Activated naive CD4-positive, alpha-beta T cell treated with anti-CD3 and anti-CD28 coated beads for 36 hours (primary cell): ENCODE measurements at regions not wholly inside any gene's neighbourhood (a gene's known extent, or its start where the extent isn't known, plus 50 kb on each side); places are given as distances from the start of the nearest gene placed in this dataset.
A peak's percentile ranks its signal among the peaks of the same experiment; 100 is the strongest.

Experiments used
- CTCF ChIA-PET: fragments of 350-600 bp; sonication (Branson Sonifier 250); formaldehyde crosslinking; loops from one replicate; lab custom pipeline; 2021; ENCODE audit warnings: antibody characterized with exemption; lab: Charles Lee
- DNase-seq: peaks from one replicate; pipeline ENCODE4 v3.0.0-alpha.2; 2020
- H3K27ac Mint-ChIP-seq: one replicate; pipeline ENCODE4 v1.8.0; 2021; ENCODE audit warnings: mild to moderate bottlenecking, mixed read lengths
- H3K27me3 Mint-ChIP-seq: one replicate; pipeline ENCODE4 v1.8.0; 2021; ENCODE audit warnings: low read depth, mixed read lengths
- H3K36me3 Mint-ChIP-seq: one replicate; pipeline ENCODE4 v1.8.0; 2021; ENCODE audit warnings: low read depth, mixed read lengths
- H3K4me1 Mint-ChIP-seq: one replicate; pipeline ENCODE4 v1.8.0; 2021; ENCODE audit warnings: low read depth, mixed read lengths
- H3K4me3 Mint-ChIP-seq: one replicate; pipeline ENCODE4 v1.8.0; 2021; ENCODE audit warnings: mild to moderate bottlenecking, moderate library complexity, mixed read lengths
- H3K9me3 Mint-ChIP-seq: one replicate; pipeline ENCODE4 v1.8.0; 2021; ENCODE audit warnings: mixed read lengths
- intact Hi-C: fragments of 100-400 bp; cut with micrococcal nuclease; formaldehyde crosslinking; loops from one replicate; pipeline ENCODE4 v1.15.1; 2023

DNA sequence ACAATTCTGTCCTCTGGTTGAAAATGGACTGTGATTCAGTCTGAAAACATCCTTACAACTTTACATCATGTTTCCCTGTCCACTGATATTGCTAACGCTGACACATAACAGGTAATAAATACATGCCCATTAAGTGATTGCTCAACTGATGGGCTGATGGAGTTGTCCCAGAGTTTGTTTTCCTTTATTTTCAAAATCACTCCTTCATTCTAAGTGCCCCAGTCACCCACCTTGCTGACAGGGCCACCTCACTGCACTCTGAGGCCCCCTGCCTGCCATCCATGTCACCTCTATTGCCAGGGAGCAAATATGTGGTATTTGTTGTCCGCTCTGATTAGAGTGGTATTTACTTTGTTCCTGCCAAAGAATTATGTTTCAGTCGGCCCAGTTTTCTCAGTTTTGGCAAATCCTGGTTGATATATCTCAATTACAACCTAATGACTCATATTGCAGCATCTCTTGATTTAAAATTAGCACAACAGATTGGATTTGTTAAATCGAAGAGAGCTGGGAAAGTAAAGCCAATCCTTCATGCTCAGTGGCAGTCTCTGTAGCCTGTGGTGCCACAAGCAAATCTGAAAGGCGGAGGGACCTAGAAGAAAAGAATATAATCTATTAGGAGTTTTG, 105.1 kb downstream of the RDH14 start:
- H3K27ac Mint-ChIP-seq, result no peak overlapping the region

DNA sequence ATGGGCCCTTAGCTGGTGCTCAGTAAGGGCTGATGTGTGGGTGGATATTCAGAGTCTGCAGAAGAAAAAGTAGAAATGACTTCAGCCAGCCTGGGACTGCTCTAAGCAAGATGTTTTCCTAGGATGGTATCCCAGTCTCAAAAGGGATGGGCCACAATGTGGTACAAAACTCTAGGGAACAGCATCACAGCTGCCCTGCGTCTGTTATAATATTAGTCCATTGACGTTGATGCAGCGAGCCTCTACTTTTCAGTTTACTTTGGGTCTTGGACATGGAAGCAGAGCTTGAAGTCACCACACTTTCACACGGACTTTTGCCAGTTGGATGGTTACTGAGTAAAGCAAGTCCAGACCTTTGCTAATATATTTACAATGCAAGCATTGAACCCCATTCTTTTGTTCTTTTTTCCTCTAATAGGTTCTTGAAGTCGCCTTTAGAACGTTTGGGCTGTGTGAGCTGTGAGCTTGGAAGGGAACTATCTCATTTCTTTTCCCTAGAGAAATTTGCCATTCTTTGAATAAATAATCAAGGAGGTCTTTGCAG, 105.7 kb downstream of the RDH14 start:
- peaks cover 16% of the 10 kb centered on the region for H3K27me3 Mint-ChIP-seq
- no peak for DNase-seq
- no peak overlapping the region for H3K4me3 Mint-ChIP-seq
- H3K36me3 Mint-ChIP-seq, result no peaks in the 10 kb centered on the region
- H3K9me3 Mint-ChIP-seq, result peaks cover 7% of the 10 kb centered on the region
- CTCF ChIA-PET, result no interaction called here
- H3K4me1 Mint-ChIP-seq, result no peaks in the 10 kb centered on the region
- intact Hi-C loops, result no loop called here
- no peak overlapping the region for H3K27ac Mint-ChIP-seq

More for the DNA sequence above, 105.1 kb downstream of the RDH14 start:
- no peaks in the 10 kb centered on the region for H3K36me3 Mint-ChIP-seq
- no peak overlapping the region for H3K4me3 Mint-ChIP-seq
- no peaks in the 10 kb centered on the region for H3K4me1 Mint-ChIP-seq
- H3K9me3 Mint-ChIP-seq, result peaks cover 7% of the 10 kb centered on the region
- DNase-seq, result no peak
- H3K27me3 Mint-ChIP-seq, result peaks cover 17% of the 10 kb centered on the region
- intact Hi-C loops, result no loop called here
- CTCF ChIA-PET, result interaction anchor here (1.0 kb wide), 1 partner anchor 19 kb away, joined by 3 read pairs; no protein-coding TSS in a partner anchor

DNA sequence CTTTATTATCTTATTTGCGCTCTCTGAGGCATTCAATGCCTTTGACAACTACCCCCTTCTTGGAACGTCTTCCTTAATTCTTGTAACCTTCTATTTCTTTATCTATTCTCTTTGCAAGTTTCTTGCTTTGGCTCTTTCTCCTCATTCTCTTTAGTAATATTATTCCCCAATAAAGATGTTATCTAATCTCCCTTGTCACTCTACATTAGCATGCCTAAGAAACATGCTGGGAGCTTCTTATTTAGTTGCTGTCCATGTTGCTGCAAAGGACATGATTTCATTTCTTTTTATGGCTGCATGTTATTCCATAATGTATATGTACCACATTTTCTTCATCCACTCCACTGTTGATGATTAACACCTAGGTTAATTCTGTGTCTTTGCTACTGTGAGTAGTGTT, 113.7 kb downstream of the RDH14 start:
- no peak overlapping the region for H3K27ac Mint-ChIP-seq
- peaks cover 19% of the 10 kb centered on the region for H3K27me3 Mint-ChIP-seq
- H3K4me1 Mint-ChIP-seq, result no peaks in the 10 kb centered on the region
- no peak for DNase-seq
- no peak overlapping the region for H3K4me3 Mint-ChIP-seq
- intact Hi-C loops, result no loop called here
- CTCF ChIA-PET, result no interaction called here
- H3K9me3 Mint-ChIP-seq, result no peaks in the 10 kb centered on the region
- H3K36me3 Mint-ChIP-seq, result no peaks in the 10 kb centered on the region

DNA sequence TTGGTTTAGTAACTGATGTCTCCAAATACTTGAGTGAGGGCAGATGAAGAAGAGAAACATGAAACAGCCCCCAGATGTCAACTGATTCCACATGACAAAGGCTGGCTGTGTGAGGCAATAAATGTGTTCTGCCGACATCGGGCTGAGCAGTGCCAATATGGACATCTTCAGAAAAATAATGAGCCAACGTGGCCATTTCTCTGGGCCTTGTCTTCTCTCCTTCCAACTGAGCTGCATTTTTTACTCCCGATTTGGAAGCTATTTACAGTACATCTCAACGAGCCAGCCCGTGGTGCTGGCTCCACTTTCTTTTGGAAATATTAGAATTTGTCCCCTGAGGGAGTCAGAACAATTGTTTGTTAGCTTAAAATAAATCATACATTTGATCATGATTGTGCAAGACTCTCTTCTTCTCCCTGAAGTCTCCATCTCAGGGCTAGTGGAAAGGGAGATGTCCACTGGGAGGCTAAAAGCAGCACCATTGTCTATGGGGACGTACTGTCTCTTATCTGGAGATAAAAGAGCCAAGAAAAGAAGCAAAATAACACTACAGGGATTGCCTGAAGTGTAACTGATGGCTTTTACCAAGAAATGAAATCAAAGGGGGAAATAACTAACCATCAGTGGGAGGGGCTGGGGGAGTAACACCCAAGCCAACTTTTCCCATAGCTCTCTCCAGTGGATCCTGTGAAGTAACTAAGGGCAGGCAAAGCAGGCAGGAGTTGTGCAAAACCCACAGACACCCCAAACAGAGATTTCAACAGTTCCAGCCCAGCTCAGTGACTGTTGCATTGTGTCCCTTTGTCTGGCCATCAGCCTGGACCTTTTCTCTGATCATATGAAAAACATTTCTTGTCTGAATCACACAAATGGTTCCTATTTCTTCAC, 114.8 kb downstream of the RDH14 start:
- peaks cover 23% of the 10 kb centered on the region for H3K27me3 Mint-ChIP-seq
- no peaks in the 10 kb centered on the region for H3K4me1 Mint-ChIP-seq
- intact Hi-C loops, result no loop called here
- no peak overlapping the region for H3K27ac Mint-ChIP-seq
- no peak overlapping the region for H3K4me3 Mint-ChIP-seq
- CTCF ChIA-PET, result no interaction called here
- no peak for DNase-seq
- H3K36me3 Mint-ChIP-seq, result no peaks in the 10 kb centered on the region
- no peaks in the 10 kb centered on the region for H3K9me3 Mint-ChIP-seq

DNA sequence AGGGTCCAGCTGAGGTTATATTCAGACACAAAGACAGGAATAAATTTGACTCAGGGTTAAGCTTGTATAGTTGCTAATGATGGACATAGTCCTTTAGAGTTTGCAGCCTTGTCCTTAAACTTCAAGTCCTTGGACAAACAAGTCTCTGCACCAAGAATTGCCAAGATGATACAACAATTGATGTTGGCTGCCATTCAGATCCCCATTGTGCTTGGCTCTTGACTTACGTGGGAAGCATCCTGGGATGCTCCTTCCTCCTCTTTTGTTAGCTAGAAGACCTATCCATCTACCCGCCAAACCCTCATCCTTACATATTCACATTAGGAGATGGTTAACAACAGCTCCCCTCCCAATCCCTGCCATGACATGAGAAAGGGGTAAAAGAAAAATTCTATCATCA, 115.6 kb downstream of the RDH14 start:
- H3K36me3 Mint-ChIP-seq, result no peaks in the 10 kb centered on the region
- peaks cover 21% of the 10 kb centered on the region for H3K27me3 Mint-ChIP-seq
- DNase-seq, result no peak
- H3K4me1 Mint-ChIP-seq, result no peaks in the 10 kb centered on the region
- H3K27ac Mint-ChIP-seq, result no peak overlapping the region
- intact Hi-C loops, result no loop called here
- no peaks in the 10 kb centered on the region for H3K9me3 Mint-ChIP-seq
- H3K4me3 Mint-ChIP-seq, result no peak overlapping the region
- CTCF ChIA-PET, result no interaction called here

DNA sequence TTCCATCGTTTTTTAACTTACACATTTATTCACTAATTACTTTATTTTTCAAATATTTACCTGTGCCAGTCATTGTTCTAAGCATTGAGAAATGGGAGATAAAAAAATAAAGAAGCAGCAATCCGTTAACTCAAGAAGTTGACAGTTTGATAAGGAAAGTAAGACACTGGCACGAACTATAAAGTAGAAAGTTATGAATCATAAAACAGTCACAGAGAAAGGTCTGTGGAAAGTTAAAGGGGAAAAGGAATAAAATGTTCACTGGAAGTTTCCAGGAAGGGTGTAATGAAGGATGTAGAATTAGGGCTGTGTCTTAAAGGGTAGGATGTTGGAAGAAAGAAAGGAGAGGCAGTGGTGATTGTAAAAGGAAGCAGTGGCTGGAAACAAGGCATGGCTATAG, 118.9 kb downstream of the RDH14 start:
- no peak for DNase-seq
- Mint-ChIP-seq H3K27ac (no peak overlapping the region), H3K4me3 (no peak overlapping the region), H3K36me3 (no peaks in the 10 kb centered on the region), H3K4me1 (no peaks in the 10 kb centered on the region), H3K9me3 (no peaks in the 10 kb centered on the region), H3K27me3 (peaks cover 21% of the 10 kb centered on the region)
- CTCF ChIA-PET, result interaction anchor here (0.6 kb wide), 1 partner anchor 1574 kb away, joined by 3 read pairs; no protein-coding TSS in a partner anchor
- intact Hi-C loops, result no loop called here

DNA sequence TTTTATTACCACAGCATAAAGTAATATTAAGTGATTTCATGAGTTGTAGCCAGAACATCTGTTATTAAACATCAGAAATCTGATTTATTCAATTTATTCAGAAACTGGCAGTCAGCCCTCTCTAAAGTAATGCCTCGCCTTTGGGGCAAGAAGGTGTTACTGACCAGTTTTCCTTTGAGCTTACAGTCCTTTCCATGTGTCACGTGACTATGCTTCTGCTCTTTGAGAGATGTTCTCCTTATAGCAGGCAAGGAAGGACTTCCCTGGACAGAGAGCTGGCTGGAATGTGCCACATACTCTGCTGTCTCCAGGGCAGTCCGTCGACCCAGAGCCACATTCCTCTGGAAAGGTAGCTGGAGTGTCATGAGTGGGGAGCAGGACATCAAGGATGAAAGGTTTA, 119.7 kb downstream of the RDH14 start:
- DNase-seq, result no peak
- CTCF ChIA-PET, result no interaction called here
- no peaks in the 10 kb centered on the region for H3K4me1 Mint-ChIP-seq
- H3K4me3 Mint-ChIP-seq, result no peak overlapping the region
- H3K27ac Mint-ChIP-seq, result no peak overlapping the region
- intact Hi-C loops, result no loop called here
- H3K9me3 Mint-ChIP-seq, result no peaks in the 10 kb centered on the region
- H3K36me3 Mint-ChIP-seq, result no peaks in the 10 kb centered on the region
- peaks cover 21% of the 10 kb centered on the region for H3K27me3 Mint-ChIP-seq

DNA sequence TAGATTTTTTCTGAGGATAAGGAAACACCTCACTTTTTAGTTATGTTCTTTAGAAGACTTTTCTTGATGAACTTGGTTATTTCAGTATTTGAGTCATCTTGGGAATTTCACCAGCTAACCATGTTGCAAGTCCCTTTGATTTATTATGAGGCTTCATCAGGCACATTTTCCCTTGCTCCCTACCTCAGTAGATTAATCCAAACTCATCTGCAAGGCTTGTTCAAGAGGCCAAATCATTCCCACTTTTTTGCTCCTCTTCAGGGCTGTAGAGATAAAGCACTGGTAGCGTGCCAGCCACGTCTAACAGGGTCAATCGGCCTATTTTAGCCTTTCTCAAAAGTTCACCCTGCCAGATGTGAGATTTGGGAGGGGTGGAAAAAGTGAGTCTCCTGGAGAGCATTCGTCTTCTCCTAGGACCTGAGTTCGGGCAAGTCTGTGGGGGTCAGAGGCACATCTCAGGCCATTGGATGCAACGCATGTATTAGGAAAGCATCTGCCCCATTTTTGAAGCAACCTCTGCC, 120.3 kb downstream of the RDH14 start:
- intact Hi-C loops, result no loop called here
- Mint-ChIP-seq H3K27me3 (peaks cover 21% of the 10 kb centered on the region), H3K4me1 (no peaks in the 10 kb centered on the region), H3K27ac (no peak overlapping the region), H3K9me3 (no peaks in the 10 kb centered on the region), H3K4me3 (no peak overlapping the region), H3K36me3 (no peaks in the 10 kb centered on the region)
- CTCF ChIA-PET, result no interaction called here
- no peak for DNase-seq

DNA sequence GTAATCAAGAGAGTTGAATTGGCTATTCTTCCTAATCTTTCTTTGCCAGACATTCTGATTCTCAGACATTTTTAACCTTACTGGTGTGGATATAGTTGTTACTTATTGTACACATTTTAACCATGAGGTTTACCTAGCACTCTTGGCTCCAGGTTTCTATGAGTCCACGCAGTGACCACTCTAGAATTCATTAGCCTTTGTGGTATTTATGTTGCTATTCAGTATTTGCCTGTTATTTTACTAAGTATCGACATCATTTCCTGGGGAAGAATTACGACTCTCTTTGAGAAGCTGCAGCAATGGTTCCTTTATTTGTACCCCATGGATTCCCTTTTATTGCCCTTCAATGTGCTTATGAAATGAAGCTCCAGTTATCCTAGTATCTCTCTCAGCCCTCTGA, 120.7 kb downstream of the RDH14 start:
- CTCF ChIA-PET, result no interaction called here

DNA sequence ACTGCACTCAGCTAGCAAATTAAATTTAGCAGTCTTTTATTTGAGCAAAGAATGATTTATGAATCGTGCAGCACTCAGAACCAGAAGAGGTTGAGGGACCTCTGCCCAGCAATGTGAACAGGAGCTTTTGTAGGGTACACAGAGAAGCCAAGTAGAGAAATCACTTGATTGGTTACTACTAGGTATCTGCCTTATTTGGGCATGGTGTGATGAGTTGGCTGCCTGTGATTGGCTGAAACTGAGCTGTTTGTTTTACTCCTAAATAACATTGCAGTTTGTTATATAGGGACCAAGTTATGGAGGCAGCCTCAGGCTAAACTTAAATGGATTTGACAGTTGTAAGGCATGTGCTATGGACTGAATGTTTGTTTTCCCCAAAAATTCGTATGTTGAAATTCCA, 122.5 kb downstream of the RDH14 start:
- Mint-ChIP-seq H3K9me3 (no peaks in the 10 kb centered on the region), H3K36me3 (no peaks in the 10 kb centered on the region), H3K4me1 (no peaks in the 10 kb centered on the region), H3K27ac (no peak overlapping the region), H3K4me3 (no peak overlapping the region), H3K27me3 (peaks cover 18% of the 10 kb centered on the region)
- intact Hi-C loops, result loop anchor here (2.0 to 10.0 kb wide), 3 partner anchors 51 to 1424 kb away; no protein-coding TSS in a partner anchor
- CTCF ChIA-PET, result interaction anchor here (1.1 kb wide), 1 partner anchor 13 kb away, joined by 3 read pairs; no protein-coding TSS in a partner anchor
- DNase-seq, result no peak

More for the DNA sequence above, 120.7 kb downstream of the RDH14 start:
- Mint-ChIP-seq H3K27me3 (peaks cover 19% of the 10 kb centered on the region), H3K4me1 (no peaks in the 10 kb centered on the region), H3K36me3 (no peaks in the 10 kb centered on the region), H3K9me3 (no peaks in the 10 kb centered on the region), H3K27ac (no peak overlapping the region), H3K4me3 (no peak overlapping the region)
- intact Hi-C loops, result loop anchor here (5.0 to 10.0 kb wide), 2 partner anchors 305 to 1423 kb away; no protein-coding TSS in a partner anchor
- DNase-seq, result no peak

DNA sequence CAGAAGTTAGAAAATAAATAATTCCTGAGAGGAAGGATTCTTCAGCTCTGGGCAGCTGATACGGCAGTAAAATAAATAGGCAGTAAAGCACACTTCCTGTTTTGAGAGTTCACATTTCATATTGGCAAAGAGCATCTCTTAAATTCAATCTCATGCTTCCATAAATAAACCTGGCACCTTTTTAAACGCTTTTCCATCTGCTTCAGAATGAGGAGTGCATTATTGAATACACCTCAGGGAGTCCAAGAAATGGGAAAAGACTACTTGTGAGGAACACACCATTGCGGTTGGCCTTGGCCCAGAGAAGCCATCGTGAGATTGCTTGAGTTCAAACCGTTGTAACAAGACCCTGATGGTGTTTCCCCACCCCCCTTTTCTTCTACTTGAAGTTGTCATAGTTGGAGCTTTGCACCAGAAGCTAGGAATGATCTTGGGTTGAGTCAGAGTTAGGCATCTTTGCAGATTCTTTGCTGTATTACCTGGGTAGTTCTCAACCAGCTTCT, 123.9 kb downstream of the RDH14 start:
- Mint-ChIP-seq H3K4me1 (no peaks in the 10 kb centered on the region), H3K36me3 (no peaks in the 10 kb centered on the region), H3K4me3 (no peak overlapping the region), H3K27ac (no peak overlapping the region), H3K27me3 (peaks cover 16% of the 10 kb centered on the region), H3K9me3 (no peaks in the 10 kb centered on the region)
- no peak for DNase-seq
- CTCF ChIA-PET, result interaction anchor here (1.0 to 1.3 kb wide), 2 partner anchors 19 to 530 kb away, joined by 3 read pairs; no protein-coding TSS in a partner anchor
- intact Hi-C loops, result loop anchor here (2.0 to 10.0 kb wide), 3 partner anchors 50 to 1426 kb away; no protein-coding TSS in a partner anchor

DNA sequence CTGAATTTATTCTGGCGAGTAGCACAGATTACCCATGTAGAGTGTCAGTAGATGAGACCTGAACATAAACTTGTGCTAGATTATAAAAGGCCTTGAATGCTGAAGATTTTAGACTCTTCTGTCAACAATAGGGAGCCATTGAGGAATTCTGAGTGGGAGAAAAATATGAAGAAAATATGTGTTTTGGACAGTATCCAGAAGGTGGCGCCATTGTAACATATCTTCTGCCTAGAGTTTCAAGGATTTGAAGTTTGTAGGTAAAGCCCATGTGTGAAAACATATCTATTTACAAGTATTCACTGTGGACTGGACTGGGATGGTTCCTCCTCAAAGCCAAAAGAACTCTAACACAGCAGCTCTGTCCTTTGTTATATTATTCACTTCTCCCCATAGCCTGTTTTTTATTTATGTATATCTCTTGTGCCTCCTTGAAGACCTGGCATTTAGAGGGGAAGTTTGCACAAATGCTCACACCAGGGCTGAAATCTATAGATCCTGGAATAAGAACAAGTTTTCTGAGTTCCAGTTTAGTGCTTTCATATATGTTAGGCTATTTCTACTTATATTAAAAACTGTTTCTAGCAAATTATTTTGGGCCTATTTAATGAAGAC, 124.9 kb downstream of the RDH14 start:
- H3K4me3 Mint-ChIP-seq, result no peak overlapping the region
- no peaks in the 10 kb centered on the region for H3K4me1 Mint-ChIP-seq
- no peaks in the 10 kb centered on the region for H3K9me3 Mint-ChIP-seq
- no peaks in the 10 kb centered on the region for H3K36me3 Mint-ChIP-seq
- DNase-seq, result peak; percentile 38
- CTCF ChIA-PET, result no interaction called here
- peaks cover 10% of the 10 kb centered on the region for H3K27me3 Mint-ChIP-seq
- no peak overlapping the region for H3K27ac Mint-ChIP-seq
- intact Hi-C loops, result loop anchor here (2.0 to 10.0 kb wide), 4 partner anchors 49 to 1427 kb away; no protein-coding TSS in a partner anchor
